Stomach (tissue), 4 donors: ENCODE measurements at regions not wholly inside any gene's neighbourhood (a gene's known extent, or its start where the extent isn't known, plus 50 kb on each side); places are given as distances from the start of the nearest gene placed in this dataset.

ENCODE experiments used
- EP300 ChIP-seq: sonication (generic); formaldehyde crosslinking; IDR thresholded peaks from one replicate; pipeline ENCODE4 v1.6.1; 2017; ENCODE audit warnings: antibody characterized with exemption
- POLR2A ChIP-seq, 4 donors: fragments of 450-650 bp; IDR thresholded peaks; one replicate each; pipeline ENCODE4 v1.6.1; 2016; ENCODE audit warnings: antibody characterized with exemption in 4 of 4, control low read depth in 2 of 4, mild to moderate bottlenecking in 1 of 4, moderate library complexity in 1 of 4
- TF ChIP-seq, protein P1 (sequence below), 7 experiments: fragments of 450-650 bp in 4 of 7; fragments of 200-600 bp in 3 of 7; sonication (generic) in 3 of 7; IDR thresholded peaks; one replicate each; pipeline ENCODE4 v1.5.1; 2016 to 2019; ENCODE audit warnings: antibody characterized with exemption in 7 of 7, control low read depth in 2 of 7, mild to moderate bottlenecking in 1 of 7

- TF ChIP-seq, protein P1, sequence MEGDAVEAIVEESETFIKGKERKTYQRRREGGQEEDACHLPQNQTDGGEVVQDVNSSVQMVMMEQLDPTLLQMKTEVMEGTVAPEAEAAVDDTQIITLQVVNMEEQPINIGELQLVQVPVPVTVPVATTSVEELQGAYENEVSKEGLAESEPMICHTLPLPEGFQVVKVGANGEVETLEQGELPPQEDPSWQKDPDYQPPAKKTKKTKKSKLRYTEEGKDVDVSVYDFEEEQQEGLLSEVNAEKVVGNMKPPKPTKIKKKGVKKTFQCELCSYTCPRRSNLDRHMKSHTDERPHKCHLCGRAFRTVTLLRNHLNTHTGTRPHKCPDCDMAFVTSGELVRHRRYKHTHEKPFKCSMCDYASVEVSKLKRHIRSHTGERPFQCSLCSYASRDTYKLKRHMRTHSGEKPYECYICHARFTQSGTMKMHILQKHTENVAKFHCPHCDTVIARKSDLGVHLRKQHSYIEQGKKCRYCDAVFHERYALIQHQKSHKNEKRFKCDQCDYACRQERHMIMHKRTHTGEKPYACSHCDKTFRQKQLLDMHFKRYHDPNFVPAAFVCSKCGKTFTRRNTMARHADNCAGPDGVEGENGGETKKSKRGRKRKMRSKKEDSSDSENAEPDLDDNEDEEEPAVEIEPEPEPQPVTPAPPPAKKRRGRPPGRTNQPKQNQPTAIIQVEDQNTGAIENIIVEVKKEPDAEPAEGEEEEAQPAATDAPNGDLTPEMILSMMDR (IDR thresholded peaks at IDR 0.05): no peak
- TF ChIP-seq EP300 (no peak), POLR2A (IDR thresholded peaks at IDR 0.05) (no peak)
Measured at GRCh38 chr5:164191240-164191639, 685.8 kb downstream of the MAT2B start.
